ENCODE measurements at regions not wholly inside any gene's neighbourhood (a gene's known extent, or its start where the extent isn't known, plus 50 kb on each side); places are given as distances from the start of the nearest gene placed in this dataset.

DNA sequence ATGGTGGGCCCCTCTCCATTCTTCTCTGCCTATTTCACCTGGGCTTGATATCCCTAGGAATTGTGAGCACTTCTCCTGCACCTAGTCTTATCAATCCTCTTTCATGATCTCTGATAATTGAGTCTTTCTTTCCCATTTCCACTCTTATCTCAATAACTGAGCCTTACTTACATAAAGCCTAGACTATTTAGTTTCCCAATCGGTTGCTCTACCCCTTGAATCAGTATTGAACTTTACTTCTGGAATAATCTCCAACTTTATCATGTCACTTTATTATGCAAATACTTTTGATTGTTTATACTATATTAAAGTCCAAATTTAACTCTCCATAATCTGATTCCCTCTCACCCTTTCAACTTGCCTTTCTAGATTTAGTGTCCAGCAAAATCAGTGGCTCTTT is 222.7 kb downstream of the SPRY1 start:
- Histone ChIP-seq H3K9me3 (no peaks in the 10 kb centered on the region), H3K4me1 (peaks cover 9% of the 10 kb centered on the region), H3K27me3 (no peaks in the 10 kb centered on the region), H3K36me3 (no peaks in the 10 kb centered on the region), H3K4me3 (no peak overlapping the region), H3K27ac (no peak overlapping the region)
- no peak for TF ChIP-seq POLR2AphosphoS5 (IDR thresholded peaks at IDR 0.05)
- TF ChIP-seq EP300 (IDR thresholded peaks at IDR 0.05) = no peak
- no peak for TF ChIP-seq POLR2A (IDR thresholded peaks at IDR 0.05)
- TF ChIP-seq, protein P1, sequence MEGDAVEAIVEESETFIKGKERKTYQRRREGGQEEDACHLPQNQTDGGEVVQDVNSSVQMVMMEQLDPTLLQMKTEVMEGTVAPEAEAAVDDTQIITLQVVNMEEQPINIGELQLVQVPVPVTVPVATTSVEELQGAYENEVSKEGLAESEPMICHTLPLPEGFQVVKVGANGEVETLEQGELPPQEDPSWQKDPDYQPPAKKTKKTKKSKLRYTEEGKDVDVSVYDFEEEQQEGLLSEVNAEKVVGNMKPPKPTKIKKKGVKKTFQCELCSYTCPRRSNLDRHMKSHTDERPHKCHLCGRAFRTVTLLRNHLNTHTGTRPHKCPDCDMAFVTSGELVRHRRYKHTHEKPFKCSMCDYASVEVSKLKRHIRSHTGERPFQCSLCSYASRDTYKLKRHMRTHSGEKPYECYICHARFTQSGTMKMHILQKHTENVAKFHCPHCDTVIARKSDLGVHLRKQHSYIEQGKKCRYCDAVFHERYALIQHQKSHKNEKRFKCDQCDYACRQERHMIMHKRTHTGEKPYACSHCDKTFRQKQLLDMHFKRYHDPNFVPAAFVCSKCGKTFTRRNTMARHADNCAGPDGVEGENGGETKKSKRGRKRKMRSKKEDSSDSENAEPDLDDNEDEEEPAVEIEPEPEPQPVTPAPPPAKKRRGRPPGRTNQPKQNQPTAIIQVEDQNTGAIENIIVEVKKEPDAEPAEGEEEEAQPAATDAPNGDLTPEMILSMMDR (IDR thresholded peaks at IDR 0.05) = no peak
- 81% methylated on average over 1 of the region's 1 CpG for WGBS
- DNase-seq (ENCODE audit: low spot score in 2 of 2) = no peak

DNA sequence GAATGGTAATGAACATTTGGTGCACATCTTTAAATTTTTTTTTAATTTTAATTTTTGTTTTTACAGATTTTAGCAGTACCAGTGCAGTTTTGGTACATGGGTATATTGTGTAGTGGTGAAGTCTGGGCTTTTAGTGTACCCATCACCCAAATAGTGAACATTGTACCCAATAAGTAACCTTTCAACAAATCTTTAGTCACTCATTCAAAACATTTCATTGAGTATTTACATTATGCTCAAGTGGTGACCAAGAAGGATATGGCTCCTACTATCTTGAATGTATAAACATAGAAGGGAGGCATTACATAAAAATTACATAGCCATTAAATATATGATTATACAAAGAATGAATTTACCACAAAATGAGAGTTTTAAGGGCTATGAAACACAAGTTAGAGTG is 223.3 kb downstream of the SPRY1 start:
- no peaks in the 10 kb centered on the region for H3K9me3 ChIP-seq
- no peak for DNase-seq (ENCODE audit: low spot score in 2 of 2)
- H3K4me1 ChIP-seq = peaks cover 9% of the 10 kb centered on the region
- no peaks in the 10 kb centered on the region for H3K27me3 ChIP-seq
- no peak overlapping the region for H3K4me3 ChIP-seq
- TF ChIP-seq POLR2AphosphoS5 (IDR thresholded peaks at IDR 0.05) (no peak), POLR2A (IDR thresholded peaks at IDR 0.05) (no peak), EP300 (IDR thresholded peaks at IDR 0.05) (no peak)
- TF ChIP-seq, protein P1 (IDR thresholded peaks at IDR 0.05) = no peak
- H3K36me3 ChIP-seq = no peaks in the 10 kb centered on the region
- H3K27ac ChIP-seq = no peak overlapping the region

DNA sequence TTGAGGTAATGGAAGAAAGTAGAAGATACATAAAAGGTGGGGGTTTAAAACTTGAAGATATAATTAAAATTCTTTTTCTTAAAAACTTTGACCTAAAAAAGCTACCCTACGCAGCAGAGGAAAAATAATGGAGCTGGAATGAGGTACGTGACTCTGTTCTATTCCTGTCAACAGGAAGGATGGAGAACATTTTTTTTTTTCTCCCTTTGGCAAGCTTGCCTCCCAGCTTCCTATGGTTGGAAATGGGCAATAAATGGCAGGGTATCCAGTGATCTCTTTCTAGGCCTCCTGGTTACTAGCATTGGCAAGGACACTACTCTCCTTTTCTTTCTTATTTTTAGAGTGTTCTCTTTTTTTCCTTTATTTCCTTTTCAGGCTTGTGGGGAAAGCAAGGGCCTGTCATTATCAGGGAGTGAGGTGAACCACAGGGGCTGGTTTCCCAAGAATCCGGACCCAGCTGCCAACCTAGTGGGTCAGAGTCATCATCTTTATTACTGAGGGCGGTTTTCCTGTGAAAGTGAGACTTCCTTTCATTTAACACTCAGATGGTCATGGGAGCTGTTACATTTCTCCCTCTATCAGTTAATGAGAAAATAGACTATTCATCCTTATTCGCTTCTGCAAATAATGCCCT is 224.6 kb downstream of the SPRY1 start:
- Histone ChIP-seq H3K4me1 (peaks cover 9% of the 10 kb centered on the region), H3K27ac (no peak overlapping the region), H3K36me3 (no peaks in the 10 kb centered on the region), H3K27me3 (no peaks in the 10 kb centered on the region), H3K4me3 (no peak overlapping the region), H3K9me3 (no peaks in the 10 kb centered on the region)
- 61% methylated on average over 5 of the region's 5 CpGs for WGBS
- TF ChIP-seq POLR2AphosphoS5 (IDR thresholded peaks at IDR 0.05) (no peak), EP300 (IDR thresholded peaks at IDR 0.05) (no peak)
- TF ChIP-seq, protein P1 (IDR thresholded peaks at IDR 0.05) = no peak
- no peak for DNase-seq (ENCODE audit: low spot score in 2 of 2)

DNA sequence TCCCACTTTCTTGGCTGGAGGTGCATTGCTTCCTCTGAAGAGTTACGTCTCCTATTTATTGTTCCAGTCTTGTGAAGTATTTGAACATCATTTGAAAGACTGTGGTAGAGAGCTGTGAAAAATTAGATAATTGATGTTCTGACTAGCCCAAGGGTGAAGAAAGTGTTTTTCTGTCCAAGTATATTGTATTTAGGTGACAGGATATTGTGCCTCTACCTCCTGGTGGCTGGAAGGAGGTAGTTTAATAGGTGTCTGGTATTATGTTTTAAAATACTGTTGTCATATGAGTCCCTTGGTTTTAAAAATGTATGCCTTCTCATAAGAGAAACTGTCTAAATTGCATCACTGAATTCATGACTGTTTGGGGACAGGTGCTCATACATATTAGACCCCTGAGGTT is 226.0 kb downstream of the SPRY1 start:
- TF ChIP-seq EP300 (IDR thresholded peaks at IDR 0.05) = no peak
- TF ChIP-seq, protein P1 (IDR thresholded peaks at IDR 0.05) = no peak
- TF ChIP-seq POLR2A (IDR thresholded peaks at IDR 0.05) = no peak
- no peak for TF ChIP-seq POLR2AphosphoS5 (IDR thresholded peaks at IDR 0.05)
- Histone ChIP-seq H3K4me3 (no peak overlapping the region), H3K27ac (no peak overlapping the region), H3K27me3 (no peaks in the 10 kb centered on the region), H3K4me1 (peaks cover 3% of the 10 kb centered on the region), H3K36me3 (no peaks in the 10 kb centered on the region), H3K9me3 (no peaks in the 10 kb centered on the region)
- 95% methylated on average over 1 of the region's 1 CpG for WGBS
- no peak for DNase-seq (ENCODE audit: low spot score in 2 of 2)

DNA sequence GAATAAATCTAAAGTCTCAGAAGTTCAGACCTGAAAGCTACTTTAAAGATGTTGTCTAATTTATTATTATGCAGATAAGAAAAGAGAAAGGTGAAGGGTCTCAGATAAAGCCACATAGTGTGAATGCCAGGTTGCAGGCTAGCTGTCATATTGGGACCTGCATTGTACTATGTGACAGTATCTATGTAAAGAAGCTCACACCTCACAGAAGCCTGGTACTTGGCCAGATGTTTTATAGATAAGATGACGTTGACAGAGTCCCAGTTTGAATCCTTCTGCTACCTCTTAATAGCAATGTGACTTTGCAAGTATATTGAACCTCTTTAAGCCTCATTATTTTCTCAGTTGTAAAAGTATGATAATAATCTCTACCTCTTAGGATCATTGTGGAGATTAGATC is 227.0 kb downstream of the SPRY1 start:
- no peaks in the 10 kb centered on the region for H3K27me3 ChIP-seq
- peaks cover 3% of the 10 kb centered on the region for H3K4me1 ChIP-seq
- H3K9me3 ChIP-seq = no peaks in the 10 kb centered on the region
- no peaks in the 10 kb centered on the region for H3K36me3 ChIP-seq
- no peak for DNase-seq (ENCODE audit: low spot score in 2 of 2)
- TF ChIP-seq POLR2A (IDR thresholded peaks at IDR 0.05) (no peak), POLR2AphosphoS5 (IDR thresholded peaks at IDR 0.05) (no peak), EP300 (IDR thresholded peaks at IDR 0.05) (no peak)
- TF ChIP-seq, protein P1 (IDR thresholded peaks at IDR 0.05) = no peak
- H3K4me3 ChIP-seq = no peak overlapping the region
- WGBS = 69% methylated on average over 1 of the region's 1 CpG
- no peak overlapping the region for H3K27ac ChIP-seq

All from suprapubic skin (tissue), 4 donors.